NCI-H2227 treated with DMSO at 0.1 percent for 48 hours (cell line): ENCODE measurements at regions not wholly inside any gene's neighbourhood (a gene's known extent, or its start where the extent isn't known, plus 50 kb on each side); places are given as distances from the start of the nearest gene placed in this dataset.

ENCODE experiments used
- DNase-seq: peaks from one replicate; lab custom pipeline; 2025; lab: John Stamatoyannopoulos, UW

DNA sequence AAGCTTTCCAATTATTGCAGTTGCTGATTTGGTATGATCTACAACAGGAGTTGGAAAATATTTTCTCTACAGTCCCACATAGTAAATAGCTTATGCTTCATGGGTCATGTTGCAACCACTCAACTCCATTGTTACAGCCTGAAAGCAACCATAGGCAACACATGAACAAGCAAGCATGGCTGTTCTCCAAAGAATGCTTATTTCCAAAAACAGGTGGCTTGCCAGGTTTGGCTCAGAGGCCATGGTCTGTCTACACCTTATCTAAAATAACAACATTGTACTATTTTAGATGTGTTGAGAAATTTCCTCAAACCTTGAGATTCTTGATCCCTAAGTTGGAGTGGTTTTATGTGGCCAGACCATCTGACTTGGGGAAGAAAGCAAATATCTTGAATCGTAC is 153.9 kb upstream of the MPPED2 start:
- DNase-seq, result no peak

DNA sequence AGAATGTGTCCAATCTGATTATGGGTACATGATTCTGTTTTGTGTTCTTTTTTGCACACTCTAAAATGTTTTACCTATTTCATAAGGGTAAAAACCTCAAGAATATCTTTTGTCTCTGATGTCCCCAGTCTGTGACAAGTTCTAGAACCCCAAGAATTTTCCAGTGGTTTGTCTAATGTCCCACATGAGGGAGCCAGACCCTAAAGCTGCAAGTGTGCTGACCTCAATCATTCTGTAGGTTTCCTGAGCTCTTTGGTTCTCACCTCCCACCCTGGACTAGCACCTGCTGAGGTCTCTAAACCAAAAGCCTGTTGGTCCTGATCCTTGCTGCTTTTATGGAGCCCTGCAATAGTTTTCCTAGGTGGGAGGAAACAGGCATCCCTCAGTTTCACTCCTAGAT is 149.8 kb upstream of the MPPED2 start:
- no peak for DNase-seq

DNA sequence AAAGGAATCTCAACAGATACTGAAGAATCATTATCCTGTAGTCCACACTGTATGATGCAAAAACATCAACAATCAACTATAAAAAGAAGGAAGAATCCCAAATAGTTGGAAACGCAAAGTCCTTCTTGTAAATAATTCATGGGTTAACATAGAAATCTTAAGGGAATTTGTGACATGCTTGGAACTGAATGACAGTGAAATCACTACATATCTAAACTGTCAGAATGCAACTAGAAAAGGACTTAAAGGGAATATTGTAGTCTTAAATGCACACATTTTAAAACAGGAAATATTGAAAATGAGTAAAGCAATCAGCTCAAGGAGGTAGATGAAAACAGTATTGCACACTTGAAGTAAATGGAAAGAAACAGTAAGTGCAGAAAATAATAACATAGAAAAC is 147.6 kb upstream of the MPPED2 start:
- no peak for DNase-seq

DNA sequence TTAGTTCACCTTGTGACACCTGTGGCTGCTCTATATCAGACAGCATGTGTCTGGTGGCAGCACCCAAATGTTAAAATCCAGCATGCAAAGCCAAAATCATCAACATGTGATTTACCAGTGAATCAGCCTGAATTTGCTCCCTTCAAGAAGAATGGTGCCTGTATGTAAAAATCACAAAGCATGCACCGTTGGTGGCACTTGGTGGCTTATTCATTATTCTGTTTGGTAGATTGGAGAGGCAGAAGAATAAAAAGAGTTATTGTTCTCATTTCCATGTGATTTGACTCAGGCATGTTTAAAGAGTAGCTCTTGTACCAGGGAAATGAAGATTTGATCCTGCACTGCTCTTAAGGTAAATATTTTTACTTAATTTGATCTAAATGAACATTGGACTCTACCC is 143.9 kb upstream of the MPPED2 start:
- no peak for DNase-seq

DNA sequence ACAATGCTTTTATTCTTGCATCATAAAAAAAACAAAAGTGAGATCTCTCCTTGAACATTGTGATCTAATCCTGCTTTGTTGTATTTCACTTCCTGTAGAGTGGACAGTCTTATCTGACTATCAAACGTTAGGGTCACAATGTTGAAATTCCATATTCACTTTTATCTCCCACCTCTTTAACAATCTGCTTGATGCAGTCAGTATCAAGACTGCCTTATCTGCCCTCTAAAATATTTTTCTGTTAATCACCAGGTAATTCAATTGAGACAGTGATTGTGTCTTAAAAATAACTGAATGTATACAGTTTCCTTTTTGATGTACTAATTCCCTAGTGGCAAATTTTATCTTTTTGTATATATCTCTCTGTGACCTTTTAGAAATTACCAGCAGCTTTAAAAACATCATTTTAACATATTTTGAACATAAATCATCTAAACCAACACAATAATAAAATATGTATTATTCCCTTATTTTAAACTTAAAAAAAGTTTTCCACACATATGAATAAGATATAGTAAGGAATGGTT is 143.1 kb upstream of the MPPED2 start:
- DNase-seq, result no peak

DNA sequence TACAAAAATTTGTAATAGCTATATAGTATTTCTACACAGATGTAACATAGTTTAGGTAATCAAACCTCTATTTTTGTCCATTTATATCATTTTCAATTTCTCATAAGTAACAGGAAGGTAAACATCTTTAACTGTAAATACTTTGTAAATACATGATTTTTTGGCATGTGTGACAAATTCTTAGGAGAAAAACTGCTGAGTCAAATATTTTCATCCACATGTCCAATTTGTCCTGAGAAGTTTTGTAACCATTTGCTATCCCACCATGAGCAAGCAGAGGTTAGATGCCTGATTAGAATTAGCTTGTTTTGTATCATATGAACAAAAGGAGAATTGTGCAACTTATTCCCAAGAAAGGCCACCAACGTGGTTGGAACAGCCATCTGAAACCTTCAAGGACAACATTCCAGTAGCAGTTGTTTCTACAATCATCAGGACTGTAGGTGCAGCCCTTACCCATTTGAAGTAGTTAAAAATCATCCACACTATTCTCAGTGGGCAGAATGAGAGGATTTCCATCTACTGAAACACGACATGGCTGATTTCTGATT is 139.6 kb upstream of the MPPED2 start:
- DNase-seq, result no peak

DNA sequence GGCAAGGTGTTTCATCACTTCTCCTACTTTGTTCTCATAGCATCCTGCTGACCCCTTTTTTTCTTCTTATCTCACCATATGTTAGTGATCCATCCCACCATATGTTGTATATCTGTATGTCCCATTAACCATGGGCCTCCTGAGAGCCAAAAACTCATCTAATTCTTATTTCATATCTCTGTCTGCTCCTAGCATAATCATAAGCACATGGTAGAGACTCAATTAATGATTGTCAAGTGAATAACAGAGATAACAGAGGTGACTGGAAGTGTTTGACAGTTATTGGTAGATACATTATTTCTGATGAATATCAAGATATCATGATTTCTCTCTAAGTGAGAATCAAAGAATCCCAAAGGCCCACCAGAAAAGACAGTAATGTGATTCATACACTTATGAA is 138.1 kb upstream of the MPPED2 start:
- no peak for DNase-seq

DNA sequence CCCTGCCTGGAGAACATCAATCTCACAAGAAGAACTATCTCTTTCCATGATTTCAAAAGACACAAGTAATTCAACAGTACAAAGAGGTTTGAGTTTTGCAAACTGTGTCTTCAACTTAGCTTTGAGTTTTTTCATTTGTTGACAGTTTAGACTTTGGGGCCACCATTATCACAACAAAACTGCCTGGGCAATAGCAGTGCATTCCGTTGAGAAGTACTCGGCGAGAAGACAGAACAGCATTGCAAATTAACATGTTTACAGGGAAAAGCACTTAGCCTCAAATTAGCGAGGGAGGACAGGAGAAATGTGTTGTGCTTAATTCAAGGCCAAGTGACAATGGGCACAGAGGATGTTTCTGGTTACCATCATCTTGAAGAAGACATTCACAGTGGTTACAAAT is 133.2 kb upstream of the MPPED2 start:
- no peak for DNase-seq

DNA sequence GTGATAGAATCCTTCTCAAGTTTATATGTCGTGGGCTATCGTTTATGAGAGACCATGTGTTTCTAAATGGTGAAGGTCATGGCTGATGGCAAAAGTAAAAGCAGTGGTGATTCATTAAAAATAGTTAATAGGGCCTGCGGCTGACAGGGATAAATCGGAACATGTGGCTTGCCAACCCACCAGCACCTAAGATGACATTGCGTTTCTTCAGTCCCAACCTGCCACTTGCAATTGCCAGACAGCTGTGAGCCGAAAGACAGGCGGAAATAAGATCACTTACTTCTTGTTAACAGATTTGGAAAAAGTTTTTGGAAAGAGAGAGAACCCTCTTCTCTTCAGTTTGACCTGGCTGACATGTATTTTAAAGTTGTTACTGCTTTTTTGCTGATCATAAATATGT is 131.5 kb upstream of the MPPED2 start:
- DNase-seq, result no peak

DNA sequence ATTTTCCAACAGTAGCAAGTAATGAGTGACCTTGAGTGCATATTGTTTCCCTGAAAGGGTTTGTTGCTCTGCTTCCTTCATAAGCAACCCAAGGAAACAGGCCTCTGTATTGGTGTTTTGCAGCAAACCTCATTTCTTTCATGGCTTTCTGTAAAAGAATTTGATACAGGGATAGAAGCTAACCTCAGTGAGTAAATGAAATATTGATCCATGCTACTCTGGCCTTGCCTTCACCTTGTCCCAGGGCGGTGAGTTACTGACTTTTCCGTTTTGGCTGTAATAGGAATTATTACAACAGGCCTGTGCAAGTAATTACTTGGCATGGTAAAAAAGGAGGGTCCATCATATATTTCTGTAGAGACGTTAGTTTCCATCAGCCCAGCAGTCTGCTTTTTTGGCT is 130.9 kb upstream of the MPPED2 start:
- no peak for DNase-seq

DNA sequence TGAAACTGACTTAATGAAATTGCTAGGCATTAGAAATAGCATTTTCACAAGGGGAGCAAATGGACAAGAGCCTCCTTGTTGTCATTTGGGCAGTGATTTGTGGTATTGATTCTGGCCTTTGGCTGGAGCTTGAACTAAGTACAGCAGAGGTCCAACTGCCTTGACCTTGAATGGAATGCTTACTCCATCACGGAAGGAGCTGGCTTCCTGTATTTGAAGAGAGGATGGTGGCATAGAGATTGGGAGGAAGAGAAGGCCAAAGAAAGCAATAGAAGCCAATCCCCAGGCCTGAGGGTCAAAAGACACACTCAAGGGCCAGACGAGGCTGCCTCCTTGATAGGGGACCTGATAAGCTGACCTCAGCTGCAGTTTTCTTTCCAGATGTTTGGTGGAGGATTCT is 126.6 kb upstream of the MPPED2 start:
- no peak for DNase-seq

DNA sequence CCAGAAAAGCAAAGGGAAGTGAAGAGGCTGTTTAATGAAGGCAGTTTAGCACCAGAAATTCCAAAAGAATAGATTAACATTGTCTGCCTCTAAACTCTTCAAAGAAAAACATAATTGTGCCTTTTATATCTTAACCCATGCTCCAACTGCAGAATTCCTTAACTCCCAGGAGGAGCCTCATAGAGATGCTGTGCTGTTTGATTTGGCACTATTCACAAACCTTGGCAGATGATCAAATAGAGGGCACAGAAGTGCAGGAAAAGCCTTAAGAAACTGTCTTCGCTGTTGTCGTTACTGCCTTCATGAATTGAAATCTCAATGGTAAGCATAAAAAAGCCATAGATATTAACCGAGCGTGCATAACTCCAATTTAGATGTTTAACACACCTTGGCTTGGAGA is 124.1 kb upstream of the MPPED2 start:
- DNase-seq, result no peak

DNA sequence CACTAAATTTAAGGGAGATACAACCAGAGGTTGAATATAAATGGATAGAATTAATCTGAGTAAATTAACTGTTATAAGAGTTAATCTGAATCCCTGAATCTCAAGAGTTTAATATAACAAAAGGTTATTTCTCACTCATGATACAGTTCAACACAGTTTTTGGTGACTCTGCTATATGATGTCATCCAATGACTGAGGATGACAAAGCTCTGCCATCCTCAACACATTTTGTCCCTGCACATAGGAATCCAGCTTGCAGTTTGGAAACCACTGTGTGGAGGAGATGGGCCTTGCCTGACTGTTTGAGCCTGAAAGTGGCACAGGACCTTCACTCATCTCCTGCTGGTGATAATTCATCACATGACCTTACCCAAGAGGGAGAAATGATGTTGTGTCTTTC is 121.0 kb upstream of the MPPED2 start:
- DNase-seq, result no peak

DNA sequence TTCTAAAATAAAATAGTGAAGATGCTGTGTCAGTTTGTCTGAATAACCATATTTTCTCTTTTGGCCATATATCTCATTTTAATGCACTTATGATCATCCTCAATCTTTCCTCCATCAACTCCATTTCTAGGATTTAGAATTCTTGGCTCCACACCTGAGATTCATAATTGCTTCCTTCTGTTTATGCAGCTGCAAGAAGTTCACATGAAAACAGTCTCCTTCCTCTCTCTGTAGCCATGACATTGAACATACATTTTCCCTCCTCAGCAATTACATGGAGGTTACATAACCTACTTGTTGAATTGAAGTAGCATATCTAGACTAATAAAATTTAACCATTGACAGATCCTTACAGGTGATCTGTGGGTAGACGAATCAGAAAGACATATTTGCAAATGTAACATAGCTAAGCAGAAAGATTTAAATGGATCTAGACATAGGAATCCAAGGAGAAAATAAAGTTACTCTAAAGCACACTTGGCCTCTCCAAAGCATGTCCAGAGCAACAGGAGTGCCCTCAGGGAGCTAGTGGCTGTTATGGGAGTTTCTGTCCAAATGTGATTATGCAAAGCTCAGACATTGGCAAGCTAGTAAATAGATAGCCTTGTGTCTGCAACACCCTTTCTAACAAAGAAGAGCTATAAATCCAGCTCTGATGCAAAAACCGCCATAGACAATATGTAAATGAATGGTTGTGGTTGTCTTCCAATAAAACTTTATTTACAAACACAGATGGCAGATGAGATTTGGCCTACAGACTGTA is 119.9 kb upstream of the MPPED2 start:
- DNase-seq, result no peak

DNA sequence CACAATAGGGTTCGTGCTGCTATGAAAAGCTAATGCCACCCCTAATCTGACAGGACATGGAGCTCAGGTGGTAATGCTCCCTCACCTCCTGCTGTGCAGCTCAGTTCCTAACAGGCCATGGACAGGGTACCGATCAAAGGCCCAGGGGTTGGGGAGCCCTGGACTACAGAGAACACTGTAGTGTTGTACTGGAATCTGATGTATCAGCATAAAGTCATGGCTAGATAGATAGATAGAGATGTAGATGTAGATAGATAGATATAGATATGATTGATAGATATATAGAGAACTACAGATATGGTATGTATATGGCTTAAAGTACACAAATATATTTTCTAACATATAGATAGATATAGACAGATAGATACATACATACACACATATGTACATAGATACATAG is 112.3 kb upstream of the MPPED2 start:
- no peak for DNase-seq

DNA sequence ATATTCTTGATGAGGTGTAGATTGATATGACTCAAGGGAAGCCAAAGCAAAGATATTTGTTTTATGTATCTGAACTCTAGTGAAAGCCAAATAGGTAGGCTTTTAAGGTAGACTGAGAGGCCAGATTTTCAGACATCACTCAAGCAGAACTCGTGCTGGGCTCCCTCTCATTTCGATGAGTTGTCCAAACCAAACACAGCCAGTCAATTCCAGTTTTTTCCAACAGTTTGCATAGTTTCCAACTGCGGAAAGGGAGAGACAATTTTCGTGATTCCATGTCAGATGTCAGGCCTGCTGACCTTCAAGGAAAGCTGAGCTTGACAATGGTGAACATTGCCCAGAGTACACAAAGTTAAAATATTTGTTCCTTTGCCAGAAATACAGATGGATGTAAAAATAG is 110.9 kb upstream of the MPPED2 start:
- DNase-seq, result no peak

DNA sequence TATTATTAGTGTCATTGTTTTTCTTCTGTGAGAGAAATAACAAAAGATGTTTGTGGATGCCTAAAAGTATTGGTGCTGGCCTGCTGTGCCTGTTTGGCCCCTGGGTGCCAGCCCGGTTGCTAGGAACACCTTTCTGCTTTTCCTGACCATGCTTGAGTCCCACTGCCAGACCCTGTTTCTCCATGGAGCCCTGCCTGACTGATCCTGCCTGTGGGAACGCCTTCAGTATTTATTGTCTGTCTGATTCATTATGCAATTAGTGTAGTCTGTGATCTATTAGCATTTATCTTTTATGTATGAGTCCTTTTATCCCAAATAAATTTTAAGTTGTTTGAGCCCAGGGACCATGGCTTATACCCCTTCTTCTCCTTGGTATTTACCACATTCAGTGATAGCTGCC is 98.6 kb upstream of the MPPED2 start:
- DNase-seq, result no peak

DNA sequence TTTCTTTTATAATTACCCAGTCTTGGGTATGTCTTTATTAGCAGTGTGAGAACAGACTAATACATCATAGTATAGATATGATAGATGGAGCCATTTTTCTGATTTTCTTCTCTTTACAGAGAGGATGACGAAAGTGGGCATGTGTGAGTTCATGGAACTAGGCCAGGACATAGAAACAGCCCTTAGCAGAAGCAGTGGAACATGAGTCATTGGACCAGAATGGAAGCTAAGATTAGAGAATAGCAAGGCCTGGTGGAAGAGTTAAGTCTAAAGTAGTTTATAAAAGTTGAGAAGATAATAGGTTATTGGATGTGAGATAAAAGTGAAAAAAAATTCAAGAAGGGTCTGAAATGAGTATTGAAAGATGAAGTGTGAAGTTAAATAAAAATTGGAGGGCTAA is 97.0 kb upstream of the MPPED2 start:
- no peak for DNase-seq

DNA sequence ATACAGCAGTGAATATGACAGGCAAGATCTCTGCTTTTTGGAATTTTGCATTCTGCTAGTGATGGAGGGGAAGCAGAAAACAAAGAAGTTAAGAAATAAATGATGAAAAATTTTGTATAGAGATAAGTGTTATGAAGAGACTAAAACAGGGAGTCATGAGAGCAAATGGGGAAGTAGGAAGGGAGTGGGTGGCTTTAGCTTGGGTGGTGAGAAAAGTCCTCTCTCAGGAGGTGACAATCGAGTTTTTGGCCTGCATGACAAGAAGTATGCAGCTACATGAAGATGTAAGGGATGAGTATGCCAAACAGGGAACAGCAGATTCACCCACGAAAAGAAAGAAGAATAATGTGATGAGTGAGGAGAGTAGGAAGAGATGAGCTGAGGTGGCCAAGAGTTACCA is 80.7 kb upstream of the MPPED2 start:
- DNase-seq, result no peak

DNA sequence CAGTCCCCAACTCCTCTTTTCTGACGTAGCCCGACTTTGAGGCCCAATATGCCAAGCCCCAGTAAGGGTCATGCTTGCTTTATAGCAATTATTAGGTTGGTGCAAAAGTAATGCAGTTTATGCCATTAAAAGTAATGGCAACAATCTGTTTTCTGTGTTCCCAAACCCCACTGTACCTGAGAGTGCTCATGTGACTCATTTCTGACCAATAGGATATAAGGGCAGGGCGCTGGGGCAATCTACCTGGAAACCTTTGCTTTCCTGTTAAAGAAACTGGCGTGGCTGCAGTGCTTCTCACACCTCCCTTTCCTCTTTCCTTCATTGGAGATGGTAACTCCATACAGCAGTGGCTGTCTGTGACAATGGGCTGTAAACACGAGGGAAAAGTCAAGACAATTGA is 78.9 kb upstream of the MPPED2 start:
- no peak for DNase-seq

DNA sequence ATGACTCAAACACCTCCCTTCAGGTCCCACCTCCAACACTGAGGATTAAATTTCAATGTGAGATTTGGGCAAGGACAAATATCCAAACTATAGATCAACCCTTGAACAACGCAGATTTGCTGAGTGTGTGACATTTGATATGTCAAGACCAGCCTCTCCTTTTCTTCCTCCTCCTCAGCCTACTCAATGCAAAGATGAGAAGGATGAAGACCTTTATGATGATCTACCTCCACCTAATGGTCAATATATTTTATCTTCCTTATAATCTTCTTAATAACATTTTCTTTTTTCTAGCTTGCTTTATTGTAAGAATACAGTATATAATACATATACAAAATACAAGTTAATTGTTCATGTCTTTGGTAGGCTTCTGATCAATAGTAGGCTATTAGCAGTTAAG is 67.5 kb upstream of the MPPED2 start:
- no peak for DNase-seq

DNA sequence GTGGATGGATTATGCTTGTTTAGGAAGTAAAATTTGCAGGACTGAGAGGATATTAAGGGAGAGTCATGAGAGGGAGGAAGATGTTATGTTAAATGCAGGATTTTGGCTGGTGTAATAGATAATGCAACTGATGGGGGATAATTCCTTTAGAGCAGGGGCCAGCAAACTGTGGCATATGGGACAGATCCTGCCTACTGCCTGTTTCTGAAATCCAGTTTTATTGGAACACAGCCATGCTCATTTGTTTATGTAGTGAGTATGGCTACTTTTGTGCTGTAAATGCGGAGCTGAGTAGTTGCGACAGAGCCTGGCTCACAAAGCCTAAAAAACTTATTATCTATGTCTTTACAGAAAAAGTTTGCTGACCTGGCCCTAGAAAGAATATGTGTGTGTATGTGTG is 66.6 kb upstream of the MPPED2 start:
- DNase-seq, result no peak

DNA sequence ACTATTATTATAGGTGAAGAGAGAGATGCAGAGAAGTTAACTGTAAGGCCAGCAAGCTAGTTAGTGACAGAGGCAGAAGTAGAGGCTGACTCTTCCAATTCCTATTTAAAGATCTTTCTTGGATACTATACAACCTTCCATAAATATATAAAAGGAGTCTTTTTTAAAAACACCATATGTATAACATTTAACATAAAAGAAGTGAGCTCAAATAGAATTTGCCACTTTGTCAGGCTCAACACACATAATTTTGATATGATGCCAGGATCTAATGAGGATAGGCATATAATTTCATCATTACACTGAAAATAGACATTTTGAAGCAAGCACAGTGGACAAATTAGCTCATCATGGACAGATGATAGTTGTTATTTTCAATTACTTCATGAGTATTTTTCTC is 64.1 kb upstream of the MPPED2 start:
- no peak for DNase-seq
